Stomach (tissue), 8 donors: ENCODE measurements at regions not wholly inside any gene's neighbourhood (a gene's known extent, or its start where the extent isn't known, plus 50 kb on each side); places are given as distances from the start of the nearest gene placed in this dataset.

Source experiments
- DNase-seq, 2 donors: peaks; one replicate each; pipeline versions ENCODE4 v3.0.0 to v3.0.0-alpha.2; 2013 to 2019
- H3K27ac ChIP-seq, 5 donors: fragments of 200-600 bp in 4 of 5; sonication (generic) in 4 of 5; one replicate each; pipeline ENCODE4 v1.5.1; 2013 to 2019; ENCODE audit warnings: mild to moderate bottlenecking in 1 of 5, moderate library complexity in 1 of 5
- H3K27me3 ChIP-seq, 3 donors: fragments of 200-600 bp; sonication (generic); one replicate each; pipeline ENCODE4 v1.5.1; 2017 to 2019; ENCODE audit warnings: mixed run types in 1 of 3
- H3K36me3 ChIP-seq, 4 donors: fragments of 200-600 bp; sonication (generic); 1 replicate in 3 of 4; 2 replicates in 1 of 4; pipeline ENCODE4 v1.5.1; 2016 to 2019
- H3K4me1 ChIP-seq, 4 donors: fragments of 200-600 bp; sonication (generic); one replicate each; pipeline ENCODE4 v1.5.1; 2016 to 2019
- H3K4me3 ChIP-seq, 4 donors: fragments of 200-600 bp; sonication (generic) in 3 of 4; one replicate each; pipeline ENCODE4 v1.5.1; 2016 to 2019; ENCODE audit warnings: mild to moderate bottlenecking in 1 of 4
- H3K9me3 ChIP-seq, 4 donors: fragments of 200-600 bp; sonication (generic); one replicate each; pipeline ENCODE4 v1.5.1; 2016 to 2019
- CTCF ChIP-seq, 7 experiments: fragments of 450-650 bp in 4 of 7; fragments of 200-600 bp in 3 of 7; sonication (generic) in 3 of 7; IDR thresholded peaks; one replicate each; pipeline ENCODE4 v1.5.1; 2016 to 2019; ENCODE audit warnings: antibody characterized with exemption in 7 of 7, control low read depth in 2 of 7, mild to moderate bottlenecking in 1 of 7
- EP300 ChIP-seq: sonication (generic); formaldehyde crosslinking; IDR thresholded peaks from one replicate; pipeline ENCODE4 v1.6.1; 2017; ENCODE audit warnings: antibody characterized with exemption
- POLR2A ChIP-seq, 4 donors: fragments of 450-650 bp; IDR thresholded peaks; one replicate each; pipeline ENCODE4 v1.6.1; 2016; ENCODE audit warnings: antibody characterized with exemption in 4 of 4, control low read depth in 2 of 4, mild to moderate bottlenecking in 1 of 4, moderate library complexity in 1 of 4
- POLR2AphosphoS5 ChIP-seq, 3 donors: sonication (generic); formaldehyde crosslinking; IDR thresholded peaks; one replicate each; pipeline ENCODE4 v1.6.1; 2016; ENCODE audit warnings: antibody characterized with exemption in 3 of 3
- WGBS, 5 donors: extraction: QIAGEN DNeasy Blood & Tissue Kit in 3 of 5; methylation state at CpG; one replicate each; pipeline versions ENCODE4 v1.1.5 to v1.1.7; 2013 to 2018; 5-methylcytosine and 5-hydroxymethylcytosine counted together
- intact Hi-C: fragments of 100-400 bp; cut with DNase I; formaldehyde crosslinking; loops from one replicate; pipeline ENCODE4 v1.15.1; 2023; ENCODE audit warnings: low total_unique reads
- donor health status: healthy with polysubstance abuse.
- donor health status: Bipolar disorder and iron deficiency.
- donor health status: healthy.

GRCh38 chr12:58731096-58731495 lies 189.2 kb downstream of the LRIG3 start:
- no peaks in the 10 kb centered on the region for H3K9me3 ChIP-seq
- no peak overlapping the region for H3K27ac ChIP-seq
- no peaks in the 10 kb centered on the region for H3K4me1 ChIP-seq
- H3K36me3 ChIP-seq, result no peaks in the 10 kb centered on the region
- H3K27me3 ChIP-seq, result no peaks in the 10 kb centered on the region
- intact Hi-C loops, result no loop called here
- no peak for TF ChIP-seq POLR2A (IDR thresholded peaks at IDR 0.05)
- TF ChIP-seq POLR2AphosphoS5 (IDR thresholded peaks at IDR 0.05), result no peak
- no peak for TF ChIP-seq CTCF (IDR thresholded peaks at IDR 0.05)
- no peak for TF ChIP-seq EP300
- no peak overlapping the region for H3K4me3 ChIP-seq
- DNase-seq, result no peak

GRCh38 chr12:58732894-58733293 lies 187.4 kb downstream of the LRIG3 start:
- Histone ChIP-seq H3K4me1 (no peaks in the 10 kb centered on the region), H3K27ac (no peak overlapping the region), H3K9me3 (no peaks in the 10 kb centered on the region), H3K4me3 (no peak overlapping the region), H3K36me3 (no peaks in the 10 kb centered on the region), H3K27me3 (no peaks in the 10 kb centered on the region)
- intact Hi-C loops, result no loop called here
- 20 to 49% (median 37%) methylated on average over 3 of the region's 3 CpGs for WGBS, 5 donors
- no peak for DNase-seq
- TF ChIP-seq POLR2AphosphoS5 (IDR thresholded peaks at IDR 0.05), result no peak
- no peak for TF ChIP-seq EP300
- TF ChIP-seq CTCF (IDR thresholded peaks at IDR 0.05), result no peak
- no peak for TF ChIP-seq POLR2A (IDR thresholded peaks at IDR 0.05)

GRCh38 chr12:58741226-58741625 lies 179.1 kb downstream of the LRIG3 start:
- DNase-seq, result no peak
- no peaks in the 10 kb centered on the region for H3K27me3 ChIP-seq
- no peak overlapping the region for H3K27ac ChIP-seq
- H3K4me3 ChIP-seq, result no peak overlapping the region
- peaks cover 0 to 9% (median 0%) of the 10 kb centered on the region in 4 donors for H3K4me1 ChIP-seq
- 86 to 97% (median 94%) methylated on average over 2 of the region's 2 CpGs for WGBS, 5 donors
- intact Hi-C loops, result no loop called here
- no peak for TF ChIP-seq POLR2AphosphoS5 (IDR thresholded peaks at IDR 0.05)
- TF ChIP-seq POLR2A (IDR thresholded peaks at IDR 0.05), result no peak
- no peak for TF ChIP-seq CTCF (IDR thresholded peaks at IDR 0.05)
- TF ChIP-seq EP300, result no peak
- H3K9me3 ChIP-seq, result no peaks in the 10 kb centered on the region
- no peaks in the 10 kb centered on the region for H3K36me3 ChIP-seq

- intact Hi-C loops, result no loop called here
- H3K9me3 ChIP-seq, result no peaks in the 10 kb centered on the region
- WGBS, 5 donors, result 52 to 70% (median 64%) methylated on average over 4 of the region's 4 CpGs
These were observed 174.8 kb downstream of the LRIG3 start for GRCh38 chr12:58745348-58746125.

More at GRCh38 chr12:58745348-58746125, 174.8 kb downstream of the LRIG3 start:
- H3K27me3 ChIP-seq, result no peaks in the 10 kb centered on the region
- no peak overlapping the region for H3K27ac ChIP-seq
- peak in 1 of 2 donors; percentile 49 for DNase-seq
- no peak overlapping the region for H3K4me3 ChIP-seq
- H3K36me3 ChIP-seq, result no peaks in the 10 kb centered on the region
- TF ChIP-seq EP300 (no peak), POLR2A (IDR thresholded peaks at IDR 0.05) (no peak), POLR2AphosphoS5 (IDR thresholded peaks at IDR 0.05) (no peak), CTCF (IDR thresholded peaks at IDR 0.05) (no peak)
- peaks cover 0 to 11% (median 0%) of the 10 kb centered on the region in 4 donors for H3K4me1 ChIP-seq
